Prostate gland (tissue), 2 donors: ENCODE measurements at regions not wholly inside any gene's neighbourhood (a gene's known extent, or its start where the extent isn't known, plus 50 kb on each side); places are given as distances from the start of the nearest gene placed in this dataset.

Source experiments
- CTCF ChIP-seq, 4 experiments: fragments of 200-600 bp in 2 of 4; fragments of 450-650 bp in 2 of 4; sonication (generic) in 2 of 4; IDR thresholded peaks; 1 replicate in 3 of 4; 2 replicates in 1 of 4; pipeline ENCODE4 v1.5.1; 2016 to 2019; ENCODE audit warnings: antibody characterized with exemption in 4 of 4, mild to moderate bottlenecking in 2 of 4, moderate library complexity in 2 of 4
- POLR2A ChIP-seq: fragments of 450-650 bp; IDR thresholded peaks from one replicate; pipeline ENCODE4 v1.6.1; 2016; ENCODE audit warnings: antibody characterized with exemption, mild to moderate bottlenecking
- POLR2AphosphoS5 ChIP-seq: sonication (generic); formaldehyde crosslinking; IDR thresholded peaks from one replicate; pipeline ENCODE4 v1.6.1; 2017; ENCODE audit warnings: antibody characterized with exemption

GRCh38 chr22:22059291-22060002 lies 76.9 kb upstream of the TOP3B start:
- TF ChIP-seq CTCF (IDR thresholded peaks at IDR 0.05), result no peak
- TF ChIP-seq POLR2A, result no peak
- TF ChIP-seq POLR2AphosphoS5, result no peak
